GM19438 (cell line): ENCODE measurements at regions not wholly inside any gene's neighbourhood (a gene's known extent, or its start where the extent isn't known, plus 50 kb on each side); places are given as distances from the start of the nearest gene placed in this dataset.

Experiments used
- ATAC-seq: cut with Tn5 transposase; IDR thresholded peaks from one replicate; pipeline ENCODE4 v1.9.1; 2021; ENCODE audit warnings: low read depth; ENCODE audit not compliant: unreplicated experiment

GRCh38 chr1:218809061-218809460 lies 364.6 kb upstream of the LYPLAL1 start:
- ATAC-seq: no peak

DNA sequence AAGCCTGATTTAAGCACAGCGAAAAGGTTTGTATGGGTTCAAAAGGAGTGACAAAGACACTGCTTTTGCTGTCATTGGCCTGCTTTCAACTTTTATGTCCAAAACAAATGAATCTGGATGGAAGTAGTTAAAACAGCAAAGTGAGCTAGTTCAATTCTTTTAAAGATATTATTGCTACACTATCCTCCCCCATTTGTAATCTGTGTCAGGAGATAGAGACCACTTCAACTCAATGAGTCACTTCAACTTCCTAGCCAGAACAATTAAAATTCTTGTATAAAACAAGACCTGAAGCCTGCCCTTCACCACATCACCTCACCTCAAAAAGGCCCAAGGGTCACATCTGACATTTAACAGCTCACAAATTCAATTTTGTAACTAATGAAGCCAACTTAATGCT lies 364.1 kb upstream of the LYPLAL1 start:
- ATAC-seq: no peak

GRCh38 chr1:218810306-218810705 lies 363.4 kb upstream of the LYPLAL1 start:
- no peak for ATAC-seq

GRCh38 chr1:218811497-218811896 lies 362.2 kb upstream of the LYPLAL1 start:
- no peak for ATAC-seq

DNA sequence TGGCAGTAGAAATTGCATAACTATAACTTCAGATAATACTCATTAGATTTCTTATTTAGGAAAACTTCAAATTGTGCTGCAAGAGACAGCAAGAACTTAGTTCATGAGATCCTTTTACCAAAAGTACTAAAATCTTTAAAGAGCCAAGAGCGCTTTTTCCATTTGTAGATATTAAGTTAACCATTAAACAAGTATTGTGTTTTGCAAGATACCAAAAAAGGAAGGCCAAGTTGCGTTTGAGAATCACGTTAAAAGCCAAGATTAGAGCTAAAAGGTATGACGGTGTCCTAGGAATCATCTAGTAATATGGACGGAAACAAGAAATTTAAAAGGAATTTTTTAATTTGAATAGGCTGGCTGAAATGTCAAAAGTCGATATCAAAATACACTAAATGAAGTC lies 361.3 kb upstream of the LYPLAL1 start:
- ATAC-seq: no peak

DNA sequence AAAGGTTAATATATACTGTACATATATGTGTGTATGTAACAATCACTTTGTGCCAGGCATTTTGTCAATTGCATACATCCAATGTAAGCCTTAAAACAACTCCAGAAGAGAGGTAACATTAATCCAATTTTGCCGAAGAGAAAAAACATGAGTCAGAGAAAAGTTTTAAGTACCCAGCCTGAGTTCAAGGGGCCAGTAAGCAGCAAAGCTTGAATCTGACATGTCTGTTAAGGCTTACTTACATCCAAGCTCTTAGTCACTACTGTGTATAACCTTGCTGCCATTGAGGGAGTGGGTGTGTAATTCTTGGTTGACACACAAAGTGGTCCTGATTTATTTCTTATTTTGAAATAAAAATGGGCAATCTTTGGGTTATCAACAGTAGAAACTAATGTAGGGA lies 360.4 kb upstream of the LYPLAL1 start:
- no peak for ATAC-seq

GRCh38 chr1:218815076-218815475 lies 358.6 kb upstream of the LYPLAL1 start:
- ATAC-seq: no peak

DNA sequence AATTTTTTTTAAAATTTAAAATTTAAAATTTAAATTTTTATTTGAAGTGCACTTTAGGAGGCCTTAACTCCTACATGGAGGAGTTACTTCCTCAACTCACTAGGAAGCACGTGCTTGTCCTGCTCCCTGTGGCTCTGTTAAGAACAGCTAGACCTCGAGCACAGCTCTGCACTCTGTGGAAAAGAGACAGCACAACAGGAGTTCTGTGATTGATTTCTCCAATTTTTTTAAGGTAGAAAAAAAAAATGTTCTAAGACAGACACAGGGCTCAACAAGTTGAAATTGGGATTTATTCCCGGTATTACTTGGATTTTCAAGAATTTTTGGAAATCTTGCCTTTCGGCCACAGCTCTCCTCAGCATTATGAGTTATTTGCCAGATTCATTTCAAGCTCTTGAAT lies 356.6 kb upstream of the LYPLAL1 start:
- ATAC-seq: no peak

GRCh38 chr1:218817691-218818465 lies 355.8 kb upstream of the LYPLAL1 start:
- ATAC-seq: no peak

DNA sequence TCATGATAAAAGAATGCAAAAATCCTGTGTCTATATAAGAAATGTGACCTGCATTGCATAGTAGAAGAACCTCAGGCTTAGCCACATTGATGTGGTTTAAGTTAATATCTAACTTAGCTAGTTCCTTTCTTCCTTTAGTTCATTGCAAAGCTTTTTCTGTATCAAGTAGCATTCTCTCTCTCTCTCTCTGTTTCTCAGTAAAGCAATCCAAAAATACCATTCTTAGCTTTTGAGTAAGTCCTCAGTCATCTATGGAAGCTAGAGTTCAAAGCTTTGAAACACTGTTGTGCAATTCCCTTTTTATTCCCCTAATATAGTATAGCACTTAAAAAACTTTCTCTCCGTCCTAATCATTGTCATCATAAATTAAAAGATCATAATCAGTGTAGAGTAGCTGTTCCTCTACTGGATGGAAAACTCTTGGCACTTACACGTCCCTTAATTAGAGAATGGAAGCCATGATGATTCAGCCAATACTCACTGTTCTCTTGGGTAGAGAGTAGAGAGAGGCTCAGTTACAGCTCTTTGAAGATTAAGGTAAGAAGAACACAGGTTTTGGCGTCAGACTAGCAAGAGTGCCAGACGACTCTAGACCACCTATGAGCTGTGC lies 350.3 kb upstream of the LYPLAL1 start:
- peak; percentile 85 for ATAC-seq

GRCh38 chr1:218827486-218827885 lies 346.2 kb upstream of the LYPLAL1 start:
- no peak for ATAC-seq

DNA sequence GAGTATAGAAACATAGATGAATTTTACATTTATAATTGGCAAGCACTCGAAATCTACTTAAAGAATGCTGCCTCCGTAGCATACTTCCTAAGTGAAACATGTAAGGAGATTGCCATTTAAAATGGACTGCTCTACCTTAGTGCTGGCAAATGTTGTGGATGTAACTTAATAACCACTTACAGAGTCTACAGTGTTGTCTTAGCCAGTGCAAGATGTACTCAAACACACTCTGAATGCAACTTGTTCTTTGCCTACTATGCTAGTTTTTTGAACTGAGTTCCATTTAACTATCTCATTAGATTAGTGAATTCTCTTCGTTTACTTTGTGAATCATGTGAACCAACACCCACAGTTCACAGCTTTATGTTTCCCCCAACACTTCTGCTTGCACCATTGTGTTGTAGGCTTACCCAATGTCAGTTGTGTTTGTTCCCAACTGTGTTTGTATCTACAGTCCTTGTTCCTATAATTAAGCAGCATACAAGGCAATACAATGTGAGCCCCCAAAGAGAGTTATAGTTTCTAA lies 345.5 kb upstream of the LYPLAL1 start:
- ATAC-seq: no peak

GRCh38 chr1:218829097-218829496 lies 344.6 kb upstream of the LYPLAL1 start:
- no peak for ATAC-seq

- no peak for ATAC-seq
Observed at GRCh38 chr1:218835609-218836008, 338.1 kb upstream of the LYPLAL1 start.

DNA sequence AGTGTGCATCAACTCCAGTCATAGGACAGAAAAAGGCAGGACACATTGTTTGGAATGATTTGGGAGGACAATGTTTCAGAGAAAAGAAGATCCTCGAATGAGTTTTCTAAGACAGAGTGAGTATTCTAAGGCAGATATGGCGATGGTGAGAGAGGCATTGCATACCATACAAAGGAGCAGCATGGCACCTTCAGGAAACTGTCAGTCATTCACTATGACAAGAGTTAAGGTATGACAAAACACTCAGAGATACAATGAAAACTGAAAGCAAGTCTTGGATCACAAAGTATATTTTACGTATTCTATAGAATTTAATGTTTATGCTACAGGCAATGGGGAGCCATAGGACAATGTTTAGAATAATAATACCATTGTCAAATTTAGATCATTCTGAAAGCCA lies 337.4 kb upstream of the LYPLAL1 start:
- no peak for ATAC-seq

DNA sequence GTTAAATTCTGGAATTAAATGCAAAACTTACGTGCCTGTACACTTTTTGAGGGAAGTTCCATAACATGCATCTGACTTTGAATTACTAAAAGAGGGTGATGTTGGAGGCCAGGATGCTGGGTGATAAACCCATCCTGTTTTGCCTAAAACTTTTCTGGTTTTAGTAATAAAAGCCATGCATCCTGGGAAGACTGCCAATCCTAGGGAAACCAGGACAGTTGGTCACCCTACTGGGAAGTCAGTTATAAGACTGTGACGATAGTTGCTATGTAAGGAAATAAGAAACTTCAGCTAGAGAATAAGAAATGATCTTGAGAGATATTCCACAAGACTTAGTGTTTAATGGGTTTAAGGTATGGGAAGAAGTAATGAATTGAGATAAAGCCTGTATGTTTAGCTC lies 336.6 kb upstream of the LYPLAL1 start:
- ATAC-seq: no peak

- no peak for ATAC-seq
Observed at GRCh38 chr1:218845589-218845988, 328.1 kb upstream of the LYPLAL1 start.

DNA sequence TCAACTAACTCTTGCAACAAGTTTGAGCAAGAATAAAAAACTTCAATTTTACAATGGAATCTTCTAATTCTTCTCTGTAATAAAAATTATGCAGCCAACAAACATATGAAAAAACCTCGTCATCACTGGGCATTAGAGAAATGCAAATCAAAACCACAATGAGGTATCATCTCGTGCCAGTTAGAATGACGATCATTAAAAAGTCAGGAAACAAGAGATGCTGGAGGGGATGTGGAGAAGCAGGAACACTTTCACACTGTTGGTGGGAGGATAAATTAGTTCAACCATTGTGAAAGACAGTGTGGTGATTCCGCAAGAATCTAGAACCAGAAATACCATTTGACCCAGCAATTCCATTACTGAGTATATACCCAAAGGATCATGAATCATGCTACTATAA lies 327.5 kb upstream of the LYPLAL1 start:
- ATAC-seq: no peak

GRCh38 chr1:218847089-218847768 lies 326.4 kb upstream of the LYPLAL1 start:
- no peak for ATAC-seq

GRCh38 chr1:218848009-218848408 lies 325.7 kb upstream of the LYPLAL1 start:
- no peak for ATAC-seq

DNA sequence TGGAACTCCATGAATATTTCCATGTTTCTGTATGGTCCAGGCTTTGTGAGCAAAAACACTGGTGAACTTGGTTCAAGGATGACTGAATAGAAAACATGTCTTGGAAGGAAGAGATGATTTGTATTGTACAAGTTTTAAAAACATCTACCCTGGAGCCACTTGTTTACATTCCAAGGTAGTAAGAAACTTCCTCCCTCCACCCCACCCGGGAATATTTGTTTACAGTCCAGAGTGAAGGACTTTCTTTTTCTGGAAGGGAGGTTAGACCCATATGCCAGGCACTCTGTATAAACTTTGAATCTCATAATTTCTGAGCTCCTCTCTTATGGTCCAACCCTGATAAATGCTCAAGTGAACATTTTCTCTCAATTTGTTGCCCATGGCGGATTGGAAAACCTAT lies 323.3 kb upstream of the LYPLAL1 start:
- ATAC-seq: no peak

- no peak for ATAC-seq
Observed at GRCh38 chr1:218851586-218851985, 322.1 kb upstream of the LYPLAL1 start.
